ENCODE measurements at regions not wholly inside any gene's neighbourhood (a gene's known extent, or its start where the extent isn't known, plus 50 kb on each side); places are given as distances from the start of the nearest gene placed in this dataset.

- POLR2A ChIA-PET = no interaction called here
These were observed 53.0 kb upstream of the CST7 start for GRCh38 chr20:24895898-24896658.

GRCh38 chr20:24896984-24897383, 52.1 kb upstream of the CST7 start:
- Mint-ChIP-seq H3K9me3 (peaks cover 13% of the 10 kb centered on the region), H3K4me3 (no peak overlapping the region), H3K27ac (no peak overlapping the region), H3K36me3 (no peaks in the 10 kb centered on the region), H3K4me1 (no peaks in the 10 kb centered on the region), H3K27me3 (no peaks in the 10 kb centered on the region)
- DNase-seq = no peak
- POLR2A ChIA-PET = no interaction called here
- ATAC-seq (ENCODE audit: low read depth) = no peak

More at GRCh38 chr20:24895898-24896658, 53.0 kb upstream of the CST7 start:
- ATAC-seq (ENCODE audit: low read depth) = no peak
- DNase-seq = no peak
- Mint-ChIP-seq H3K36me3 (no peaks in the 10 kb centered on the region), H3K27ac (no peak overlapping the region), H3K27me3 (no peaks in the 10 kb centered on the region), H3K4me1 (no peaks in the 10 kb centered on the region), H3K4me3 (no peak overlapping the region), H3K9me3 (peaks cover 13% of the 10 kb centered on the region)

GRCh38 chr20:24897974-24898373, 51.1 kb upstream of the CST7 start:
- H3K36me3 Mint-ChIP-seq = no peaks in the 10 kb centered on the region
- no peaks in the 10 kb centered on the region for H3K4me1 Mint-ChIP-seq
- H3K27me3 Mint-ChIP-seq = peaks cover 2% of the 10 kb centered on the region
- DNase-seq (no peak), ATAC-seq (ENCODE audit: low read depth) (no peak)
- POLR2A ChIA-PET = no interaction called here
- no peak overlapping the region for H3K27ac Mint-ChIP-seq
- peaks cover 13% of the 10 kb centered on the region for H3K9me3 Mint-ChIP-seq
- H3K4me3 Mint-ChIP-seq = no peak overlapping the region

GRCh38 chr20:24899153-24899552, 49.9 kb upstream of the CST7 start:
- H3K4me3 Mint-ChIP-seq = no peak overlapping the region
- no peak for ATAC-seq (ENCODE audit: low read depth)
- no peak for DNase-seq
- H3K36me3 Mint-ChIP-seq = no peaks in the 10 kb centered on the region
- peaks cover 6% of the 10 kb centered on the region for H3K27me3 Mint-ChIP-seq
- no peaks in the 10 kb centered on the region for H3K4me1 Mint-ChIP-seq
- no peak overlapping the region for H3K27ac Mint-ChIP-seq
- POLR2A ChIA-PET = no interaction called here
- H3K9me3 Mint-ChIP-seq = peaks cover 13% of the 10 kb centered on the region
